Stimulated activated CD8-positive, alpha-beta memory T cell treated with anti-CD3 and anti-CD28 coated beads, Interleukin-7, amount 100 ng/mL, for 1 hour (primary cell): ENCODE measurements at regions not wholly inside any gene's neighbourhood (a gene's known extent, or its start where the extent isn't known, plus 50 kb on each side); places are given as distances from the start of the nearest gene placed in this dataset.

Experiments used
- DNase-seq, 2 donors: peaks; one replicate each; pipeline ENCODE4 v3.0.0-alpha.2; 2020; ENCODE audit warnings: low read depth in 2 of 2

GRCh38 chr6:15801912-15802311 is 139.1 kb upstream of the DTNBP1 start:
- no peak for DNase-seq

- no peak for DNase-seq
These were observed 138.2 kb upstream of the DTNBP1 start for GRCh38 chr6:15800841-15801617.

GRCh38 chr6:15798533-15799255 is 135.9 kb upstream of the DTNBP1 start:
- DNase-seq, result no peak

- no peak for DNase-seq
These were observed 134.0 kb upstream of the DTNBP1 start for GRCh38 chr6:15796844-15797243.

- no peak for DNase-seq
These were observed 133.4 kb upstream of the DTNBP1 start for GRCh38 chr6:15796130-15796771.

- DNase-seq, result no peak
These were observed 131.0 kb upstream of the DTNBP1 start for GRCh38 chr6:15793826-15794225.

- no peak for DNase-seq
These were observed 130.5 kb upstream of the DTNBP1 start for GRCh38 chr6:15793288-15793687.

- no peak for DNase-seq
These were observed 130.0 kb upstream of the DTNBP1 start for GRCh38 chr6:15792842-15793241.

- no peak for DNase-seq
These were observed 128.8 kb upstream of the DTNBP1 start for GRCh38 chr6:15791448-15792181.

GRCh38 chr6:15790116-15790515 is 127.3 kb upstream of the DTNBP1 start:
- DNase-seq, result no peak

GRCh38 chr6:15786846-15787245 is 124.0 kb upstream of the DTNBP1 start:
- no peak for DNase-seq

GRCh38 chr6:15783484-15783883 is 120.7 kb upstream of the DTNBP1 start:
- no peak for DNase-seq

- no peak for DNase-seq
These were observed 119.1 kb upstream of the DTNBP1 start for GRCh38 chr6:15781890-15782289.

- DNase-seq, result no peak
These were observed 118.5 kb upstream of the DTNBP1 start for GRCh38 chr6:15781333-15781732.

GRCh38 chr6:15780437-15780836 is 117.6 kb upstream of the DTNBP1 start:
- DNase-seq, result no peak

GRCh38 chr6:15779726-15780125 is 116.9 kb upstream of the DTNBP1 start:
- no peak for DNase-seq

- no peak for DNase-seq
These were observed 113.7 kb upstream of the DTNBP1 start for GRCh38 chr6:15776458-15776980.

- no peak for DNase-seq
These were observed 112.9 kb upstream of the DTNBP1 start for GRCh38 chr6:15775741-15776140.

- DNase-seq, result no peak
These were observed 112.3 kb upstream of the DTNBP1 start for GRCh38 chr6:15775076-15775634.

- DNase-seq, result no peak
These were observed 111.1 kb upstream of the DTNBP1 start for GRCh38 chr6:15773806-15774410.
